ENCODE measurements at regions not wholly inside any gene's neighbourhood (a gene's known extent, or its start where the extent isn't known, plus 50 kb on each side); places are given as distances from the start of the nearest gene placed in this dataset.

- DNase-seq (ENCODE audit: low spot score), result no peak
These were observed 185.1 kb downstream of the KIF2B start for GRCh38 chr17:54007855-54008254.

- DNase-seq (ENCODE audit: low spot score), result no peak
These were observed 186.8 kb downstream of the KIF2B start for GRCh38 chr17:54009502-54009901.

GRCh38 chr17:54013072-54013471, 190.3 kb downstream of the KIF2B start:
- DNase-seq (ENCODE audit: low spot score), result peak; percentile 93

- DNase-seq (ENCODE audit: low spot score), result no peak
These were observed 193.0 kb downstream of the KIF2B start for GRCh38 chr17:54015734-54016133.

GRCh38 chr17:54021418-54021817, 198.7 kb downstream of the KIF2B start:
- no peak for DNase-seq (ENCODE audit: low spot score)

GRCh38 chr17:54028986-54029580, 206.4 kb downstream of the KIF2B start:
- DNase-seq (ENCODE audit: low spot score), result no peak

- DNase-seq (ENCODE audit: low spot score), result peak; percentile 4
These were observed 207.3 kb downstream of the KIF2B start for GRCh38 chr17:54029986-54030385.

- DNase-seq (ENCODE audit: low spot score), result no peak
These were observed 223.8 kb downstream of the KIF2B start for GRCh38 chr17:54046570-54046969.

GRCh38 chr17:54063639-54064038, 240.9 kb downstream of the KIF2B start:
- no peak for DNase-seq (ENCODE audit: low spot score)

GRCh38 chr17:54085020-54085419, 262.3 kb downstream of the KIF2B start:
- DNase-seq (ENCODE audit: low spot score), result no peak

GRCh38 chr17:54085934-54086333, 263.2 kb downstream of the KIF2B start:
- no peak for DNase-seq (ENCODE audit: low spot score)

- no peak for DNase-seq (ENCODE audit: low spot score)
These were observed 273.5 kb downstream of the KIF2B start for GRCh38 chr17:54096216-54096615.

GRCh38 chr17:54099221-54099620, 276.5 kb downstream of the KIF2B start:
- no peak for DNase-seq (ENCODE audit: low spot score)

- no peak for DNase-seq (ENCODE audit: low spot score)
These were observed 279.5 kb downstream of the KIF2B start for GRCh38 chr17:54102246-54102645.

GRCh38 chr17:54111576-54111975, 288.8 kb downstream of the KIF2B start:
- no peak for DNase-seq (ENCODE audit: low spot score)

- DNase-seq (ENCODE audit: low spot score), result no peak
These were observed 294.7 kb downstream of the KIF2B start for GRCh38 chr17:54117452-54117851.

GRCh38 chr17:54124456-54124855, 301.7 kb downstream of the KIF2B start:
- DNase-seq (ENCODE audit: low spot score), result no peak

GRCh38 chr17:54153423-54153822, 330.7 kb downstream of the KIF2B start:
- DNase-seq (ENCODE audit: low spot score), result no peak

GRCh38 chr17:54157542-54157941, 334.8 kb downstream of the KIF2B start:
- no peak for DNase-seq (ENCODE audit: low spot score)

GRCh38 chr17:54172096-54172984, 349.6 kb downstream of the KIF2B start:
- DNase-seq (ENCODE audit: low spot score), result peak; percentile 50

- no peak for DNase-seq (ENCODE audit: low spot score)
These were observed 350.2 kb downstream of the KIF2B start for GRCh38 chr17:54172985-54173316.

- no peak for DNase-seq (ENCODE audit: low spot score)
These were observed 355.0 kb downstream of the KIF2B start for GRCh38 chr17:54177606-54178308.

- DNase-seq (ENCODE audit: low spot score), result no peak
These were observed 358.2 kb downstream of the KIF2B start for GRCh38 chr17:54180950-54181349.
